HG03064 (cell line): ENCODE measurements at regions not wholly inside any gene's neighbourhood (a gene's known extent, or its start where the extent isn't known, plus 50 kb on each side); places are given as distances from the start of the nearest gene placed in this dataset.

ENCODE experiments used
- ATAC-seq: cut with Tn5 transposase; IDR thresholded peaks from one replicate; pipeline ENCODE4 v1.9.1; 2021; ENCODE audit warnings: low read depth; ENCODE audit not compliant: unreplicated experiment

DNA sequence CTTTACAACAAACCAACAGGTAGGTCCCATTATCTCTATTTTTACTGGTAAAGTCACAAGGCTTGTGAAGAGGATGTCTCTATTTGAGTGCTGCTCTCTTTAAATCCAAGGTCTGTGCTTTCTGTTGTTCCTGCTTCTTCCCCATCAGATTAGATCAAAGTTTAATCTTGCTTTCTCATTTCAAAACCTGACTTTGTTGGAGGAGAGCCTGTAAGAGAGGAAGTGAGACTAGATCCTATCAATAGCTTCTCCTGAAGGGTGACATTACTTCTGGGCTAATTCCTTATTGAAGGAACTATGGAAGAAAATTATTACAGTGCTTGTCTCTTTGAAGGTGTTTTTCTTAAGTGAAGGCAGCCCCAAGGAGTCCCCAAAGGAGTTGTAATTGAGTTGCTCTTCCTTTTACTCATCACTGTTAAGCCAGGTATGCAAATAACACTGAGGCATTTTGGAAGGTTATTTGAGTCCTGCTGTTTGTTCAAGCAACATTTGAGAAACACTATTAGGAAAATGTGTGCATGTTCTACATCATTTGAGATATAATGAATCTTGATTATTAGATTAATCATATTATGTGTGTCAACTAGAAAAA is 146.2 kb upstream of the MBL2 start:
- ATAC-seq: no peak

DNA sequence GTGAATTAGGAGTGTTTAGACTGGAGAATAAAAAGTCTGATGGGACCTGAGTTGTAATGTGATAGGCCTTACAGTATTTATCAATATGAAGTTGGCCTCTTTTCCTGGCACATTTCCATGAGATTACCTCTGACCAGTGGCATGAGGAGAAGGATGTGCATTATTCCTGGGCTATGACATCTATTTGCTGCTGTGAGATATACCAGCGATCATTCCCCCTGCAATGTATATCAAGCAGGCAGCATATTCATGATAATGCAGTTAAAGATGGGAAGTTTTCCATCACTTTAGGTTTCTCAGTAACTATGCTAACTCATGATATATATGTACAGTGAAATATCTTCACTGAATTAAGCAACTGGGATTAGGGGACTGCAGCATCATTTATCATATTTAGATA is 142.8 kb upstream of the MBL2 start:
- ATAC-seq: no peak

DNA sequence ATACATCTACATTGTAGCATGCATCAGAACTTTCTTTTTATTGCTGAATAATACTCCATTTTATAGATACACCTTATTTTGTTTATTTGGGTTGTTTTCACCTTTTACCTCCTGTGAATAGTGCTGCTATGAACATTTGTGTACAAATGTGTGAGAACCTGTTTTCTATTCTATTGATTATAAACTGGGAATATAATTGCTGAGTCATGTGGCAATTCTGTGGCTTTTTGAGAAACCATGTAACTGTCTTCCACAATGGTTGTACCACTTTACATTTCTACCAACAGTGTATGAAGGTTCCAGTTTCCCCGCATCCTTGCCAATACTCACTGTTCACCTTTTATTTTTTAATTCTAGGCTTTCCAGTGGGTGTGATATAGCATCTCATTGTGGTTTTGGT is 138.6 kb upstream of the MBL2 start:
- ATAC-seq: no peak

DNA sequence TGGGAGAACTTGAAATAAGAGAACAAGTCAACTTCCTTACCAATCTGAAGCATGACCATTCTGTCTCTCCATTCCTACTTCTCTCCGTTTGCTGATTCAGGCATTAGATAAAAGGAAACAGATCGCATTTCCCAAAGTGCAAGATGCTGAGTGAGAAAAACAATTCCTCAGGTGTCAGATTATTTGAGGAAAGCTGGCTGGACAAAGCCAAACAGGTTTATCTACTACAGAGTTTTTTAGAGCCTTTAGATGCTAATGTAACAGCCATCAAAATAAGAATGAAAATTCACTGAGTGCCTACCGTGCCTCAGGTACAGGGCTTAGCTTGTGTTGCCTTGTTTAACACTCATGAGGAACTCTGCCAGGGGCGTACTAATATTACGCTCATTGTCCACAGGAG is 135.9 kb upstream of the MBL2 start:
- ATAC-seq: no peak

DNA sequence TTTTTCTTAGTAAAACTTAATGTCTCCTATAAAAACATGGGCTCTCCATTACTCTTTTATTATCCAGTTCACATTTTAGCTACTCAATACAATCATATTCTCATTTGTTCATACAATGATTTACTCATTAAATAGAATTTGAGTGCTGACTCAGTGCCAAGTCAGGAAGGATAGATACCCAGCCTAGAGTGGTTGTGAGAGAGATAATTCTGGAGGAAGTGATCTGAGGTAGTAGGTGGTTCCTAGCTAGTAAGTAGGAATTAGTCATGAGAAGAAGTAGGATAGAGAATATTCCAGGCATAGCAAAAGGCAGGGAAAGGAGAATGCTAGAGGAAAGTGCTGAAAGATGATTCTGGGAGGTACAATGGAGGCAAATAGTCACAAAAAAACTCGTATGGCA is 133.5 kb upstream of the MBL2 start:
- ATAC-seq: no peak

DNA sequence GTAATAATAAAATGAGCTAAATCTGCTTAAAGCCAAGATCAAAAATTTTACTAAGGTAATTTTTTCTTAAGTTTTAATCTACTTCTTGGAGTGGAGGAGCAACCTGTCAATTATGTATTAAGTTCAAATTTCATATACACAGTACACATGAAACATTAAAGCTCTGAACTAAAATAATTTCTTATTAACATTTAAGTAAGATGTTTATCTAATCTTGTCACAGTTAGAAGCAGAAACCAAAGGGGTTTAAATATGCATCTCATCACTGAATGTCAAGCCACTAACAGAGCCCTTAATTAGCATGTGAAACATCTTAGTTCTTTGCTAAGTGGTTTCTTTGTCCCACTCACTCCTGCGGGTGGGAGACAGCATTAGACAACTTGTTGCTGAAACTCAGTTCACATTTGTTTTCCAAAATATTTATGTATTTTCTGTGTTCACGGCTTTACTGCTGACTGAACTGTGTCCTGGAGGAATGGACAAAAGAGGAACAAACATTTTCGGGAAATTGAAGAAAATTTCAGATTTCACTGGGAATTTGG is 130.9 kb upstream of the MBL2 start:
- no peak for ATAC-seq

DNA sequence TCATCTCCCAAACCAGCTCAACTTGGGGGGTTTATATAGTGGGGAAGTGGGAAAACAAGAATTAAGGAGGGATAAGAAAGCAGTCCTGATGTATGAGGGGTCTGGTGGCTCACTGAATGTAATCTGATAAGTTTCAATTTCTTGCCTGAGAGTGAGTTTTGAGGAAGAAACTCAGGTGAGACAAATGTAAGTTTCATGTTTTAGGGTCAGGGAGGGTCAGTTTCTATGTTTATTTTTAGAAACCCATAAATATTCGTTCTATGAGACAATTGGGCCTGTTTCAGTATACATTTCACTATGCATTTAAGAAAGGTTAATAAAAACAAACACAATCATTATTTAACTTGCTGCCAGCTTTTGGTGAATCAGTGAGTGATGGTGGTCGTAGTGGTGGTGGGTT is 128.0 kb upstream of the MBL2 start:
- ATAC-seq: peak; percentile 60

DNA sequence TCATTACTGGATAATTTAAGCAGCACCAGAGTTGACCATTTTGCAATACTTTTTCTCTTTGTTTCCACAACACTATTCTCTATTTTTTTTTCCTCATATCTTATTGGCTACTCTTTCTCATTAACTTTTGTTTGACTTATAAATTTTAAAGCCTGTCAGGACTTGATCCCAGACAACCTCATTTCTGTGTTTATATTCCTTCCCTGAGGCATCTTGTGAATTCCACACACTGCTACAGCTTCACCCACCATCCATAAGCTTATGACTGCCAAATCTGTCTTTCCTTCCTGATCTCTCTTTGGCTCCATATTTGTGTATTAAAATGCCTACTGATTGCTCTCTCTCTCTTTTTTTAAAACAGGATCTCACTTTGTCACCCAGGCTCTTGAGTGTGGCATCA is 124.6 kb upstream of the MBL2 start:
- ATAC-seq: no peak

DNA sequence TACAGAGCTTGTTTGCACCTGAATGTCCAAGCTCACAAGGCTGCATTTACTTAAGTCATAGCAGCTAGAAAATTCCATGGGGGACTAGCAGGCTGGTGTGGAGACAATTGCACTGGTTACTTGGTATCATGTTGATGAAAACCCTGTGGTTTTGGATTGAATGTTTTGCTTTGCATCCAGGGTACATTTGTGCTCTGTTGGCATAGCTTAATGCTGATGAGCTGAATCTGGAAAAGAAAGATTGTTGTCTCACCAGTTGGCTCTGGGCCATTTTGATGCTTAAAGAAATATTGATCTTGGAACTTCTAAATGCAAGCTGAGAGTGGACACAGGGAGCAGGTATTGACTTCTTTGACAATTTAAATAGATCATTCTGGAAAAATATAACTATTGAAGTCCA is 122.5 kb upstream of the MBL2 start:
- ATAC-seq: no peak

DNA sequence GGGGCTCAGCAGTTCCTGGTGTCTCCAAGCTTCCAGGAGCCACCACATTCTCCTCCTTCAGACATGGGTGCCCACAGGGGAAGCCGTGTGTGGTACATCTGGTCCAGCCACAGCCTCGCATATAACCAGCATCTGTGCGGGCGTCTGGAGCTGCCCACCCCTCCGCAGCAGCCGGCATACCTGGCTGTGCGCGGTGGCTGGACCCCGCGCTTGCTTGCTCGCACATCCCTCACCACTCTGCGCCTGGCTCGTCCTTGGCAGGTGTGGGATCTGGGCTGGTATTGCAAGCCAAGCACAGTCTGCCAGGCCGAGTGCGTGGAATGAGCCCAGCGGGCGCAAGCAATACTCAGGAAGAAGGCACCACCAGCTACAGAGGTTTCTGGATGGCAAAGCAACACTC is 117.7 kb upstream of the MBL2 start:
- no peak for ATAC-seq

DNA sequence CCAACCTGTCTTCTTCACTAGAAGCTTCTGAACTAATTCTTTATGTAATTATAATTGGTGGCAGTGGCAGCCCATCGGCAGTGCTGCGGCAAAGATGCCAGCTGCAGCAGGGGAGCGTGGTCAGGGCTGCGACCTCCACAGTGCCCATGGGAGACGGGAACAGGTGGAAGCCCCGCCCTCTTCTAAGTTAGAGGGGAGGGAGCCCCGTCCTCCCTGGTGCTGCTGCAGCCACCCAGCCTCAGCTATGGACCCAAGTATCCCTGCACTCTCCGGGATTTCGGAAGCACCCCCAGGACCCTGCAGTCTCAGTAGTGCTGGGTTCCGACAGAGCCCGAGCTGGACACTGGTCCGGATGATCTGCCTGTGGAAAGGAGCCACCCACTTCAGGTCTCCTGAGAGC is 117.0 kb upstream of the MBL2 start:
- no peak for ATAC-seq

DNA sequence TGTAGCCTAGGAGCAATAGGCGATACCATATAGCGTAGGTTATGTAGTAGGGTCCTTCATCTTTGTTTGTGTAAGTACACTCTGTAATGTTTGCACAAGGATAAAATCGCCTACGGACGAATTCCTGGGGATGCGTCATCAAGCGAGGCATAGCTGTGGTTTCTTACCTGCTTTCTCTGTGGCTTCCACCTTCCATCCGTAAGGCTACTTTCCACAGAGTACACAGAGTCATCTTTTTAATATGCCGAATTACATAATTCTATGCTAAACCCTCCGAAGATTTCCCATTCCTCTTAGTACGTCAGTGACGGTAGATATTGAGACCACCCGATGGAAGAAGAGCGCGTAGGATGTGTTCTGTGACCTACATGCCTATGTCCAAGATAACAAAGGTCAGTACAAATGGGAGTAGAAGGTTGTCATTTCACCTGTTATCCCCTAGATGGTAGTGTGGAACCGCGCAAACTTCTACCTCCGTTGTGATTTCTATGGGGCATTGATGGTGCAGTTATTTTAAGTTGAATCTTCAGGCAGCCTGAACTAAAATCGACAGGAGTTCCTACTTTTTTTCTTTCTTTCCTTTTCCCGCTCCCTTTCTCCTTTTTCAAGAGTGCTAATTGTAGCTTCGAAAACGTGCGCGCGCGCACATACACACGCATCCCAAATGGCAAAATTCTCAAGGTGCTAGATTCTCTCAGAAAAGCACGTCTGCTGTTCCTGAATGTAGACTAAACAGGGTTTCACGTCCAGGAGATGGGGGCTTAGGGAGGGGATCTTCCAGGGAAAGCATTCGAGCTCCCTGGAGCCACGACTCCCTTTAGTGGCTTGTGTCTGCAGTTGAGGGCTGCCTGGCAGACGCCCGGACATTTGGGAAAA is 111.7 kb upstream of the MBL2 start:
- peak; percentile 96 for ATAC-seq

DNA sequence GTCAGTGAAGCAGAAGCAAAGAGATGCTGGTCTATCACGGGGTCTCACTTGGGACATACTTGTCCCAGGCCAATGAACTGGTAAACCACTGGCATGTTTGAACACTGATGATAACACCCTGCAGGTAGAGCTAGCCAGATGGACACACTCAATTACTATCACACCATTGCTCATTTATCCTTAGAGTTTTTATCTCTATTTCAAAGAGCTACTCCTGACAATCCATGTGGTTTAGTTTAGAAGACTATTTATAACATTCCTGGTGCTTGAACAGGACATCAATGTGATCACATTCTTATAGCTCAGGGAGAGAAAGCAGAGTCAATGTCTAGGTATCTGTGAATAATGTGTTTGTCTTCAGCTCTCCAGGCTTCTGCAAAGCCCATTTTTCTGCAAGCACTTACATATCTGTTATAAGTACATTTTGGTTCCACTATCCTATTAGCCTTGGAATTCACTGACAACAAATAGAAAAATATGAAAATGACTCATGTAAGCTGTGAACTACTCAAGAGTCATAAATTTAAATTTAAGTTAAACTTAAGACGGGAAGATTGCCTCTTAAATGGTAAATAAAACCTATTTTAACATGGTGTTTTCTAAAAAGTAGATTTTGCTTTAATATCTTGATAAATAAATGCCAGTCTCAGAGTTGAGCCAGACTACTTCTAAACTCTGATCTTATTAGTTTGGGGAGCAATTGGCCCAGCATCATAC is 106.7 kb upstream of the MBL2 start:
- ATAC-seq: no peak

DNA sequence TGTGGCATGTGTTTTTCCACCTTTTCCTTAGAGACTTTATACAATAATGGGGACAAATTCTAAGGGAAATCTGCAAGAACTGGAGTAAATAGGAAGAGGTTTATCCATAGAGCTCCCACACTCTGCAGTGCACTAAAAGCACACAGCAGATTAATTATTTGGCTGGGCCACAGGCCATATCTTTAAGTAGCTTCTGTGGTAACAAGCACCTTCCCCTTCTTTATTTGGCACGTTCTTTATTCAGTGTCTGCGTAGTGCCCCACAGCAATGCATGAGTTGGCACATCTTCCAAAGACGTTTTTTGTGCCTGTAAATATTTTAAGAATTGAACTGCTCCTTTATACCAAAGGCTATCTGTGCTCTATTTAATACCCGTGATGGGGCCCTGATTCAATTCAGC is 104.9 kb upstream of the MBL2 start:
- no peak for ATAC-seq

DNA sequence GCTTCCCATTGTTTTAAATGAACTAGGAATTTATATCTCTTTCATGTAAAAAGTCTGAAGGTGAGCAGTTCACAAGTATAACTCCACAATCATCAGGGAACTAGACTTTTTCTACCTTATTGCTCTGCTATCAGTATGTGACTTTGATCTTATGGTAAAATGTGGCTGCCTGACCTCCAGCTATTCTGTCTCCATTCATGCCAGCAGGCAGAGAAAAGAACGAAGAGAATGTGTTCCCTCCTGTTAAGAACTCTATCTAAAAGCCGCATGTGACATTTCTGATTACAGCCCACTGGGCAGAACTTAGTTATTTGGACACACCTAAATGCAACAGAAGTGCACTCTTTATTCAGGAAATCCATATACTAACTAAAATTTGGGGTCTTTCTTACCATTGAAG is 102.8 kb upstream of the MBL2 start:
- no peak for ATAC-seq

DNA sequence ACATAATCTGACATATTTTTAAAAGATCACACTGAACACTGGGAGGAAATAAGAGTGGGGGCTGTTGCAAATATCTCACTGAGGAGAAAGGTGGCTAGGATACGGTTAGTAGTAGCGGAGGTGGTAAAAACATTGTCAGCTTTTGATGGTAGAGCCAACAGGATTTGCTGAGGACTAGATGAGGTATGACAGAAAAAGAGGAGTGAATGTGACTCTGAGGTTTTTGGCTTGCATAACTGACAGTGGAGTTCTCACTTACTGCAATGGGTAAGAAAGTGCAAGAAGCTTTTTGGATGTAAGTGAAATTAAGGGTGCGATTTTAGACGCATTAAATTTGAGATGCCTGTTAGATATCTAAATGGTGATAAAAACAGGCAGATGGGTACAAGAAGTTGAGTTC is 102.0 kb upstream of the MBL2 start:
- no peak for ATAC-seq

DNA sequence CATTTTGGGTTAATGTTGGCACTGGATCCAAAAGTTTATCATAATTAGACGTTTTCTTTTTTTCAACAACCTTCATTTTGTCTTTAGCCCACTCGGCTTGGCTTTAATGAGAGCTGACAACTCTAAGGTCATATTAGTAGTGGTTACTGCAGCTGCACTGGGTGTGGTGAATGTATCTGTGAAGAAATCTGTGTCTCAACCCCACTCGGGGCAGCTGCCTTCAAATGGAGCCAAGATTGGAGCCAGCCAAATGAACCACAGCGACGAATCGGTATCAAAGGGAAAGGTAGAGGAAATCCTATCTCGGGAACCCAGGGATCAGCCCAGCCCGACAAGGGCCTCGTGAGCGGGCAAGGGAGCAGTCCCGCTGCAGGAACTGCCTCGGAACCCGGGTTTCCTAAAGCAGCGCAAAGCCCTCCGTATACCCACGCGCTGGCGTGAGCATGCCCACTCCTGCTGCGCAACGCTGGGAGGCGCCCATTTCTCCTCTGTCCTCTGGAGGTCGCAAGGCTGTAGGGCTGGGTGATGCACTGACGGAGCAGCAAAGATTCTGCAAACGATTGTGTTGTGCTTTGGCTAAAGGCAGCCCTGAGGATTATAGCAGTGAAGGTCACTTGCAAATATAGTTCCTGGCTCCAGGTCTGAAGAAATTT is 98.7 kb upstream of the MBL2 start:
- ATAC-seq: no peak

DNA sequence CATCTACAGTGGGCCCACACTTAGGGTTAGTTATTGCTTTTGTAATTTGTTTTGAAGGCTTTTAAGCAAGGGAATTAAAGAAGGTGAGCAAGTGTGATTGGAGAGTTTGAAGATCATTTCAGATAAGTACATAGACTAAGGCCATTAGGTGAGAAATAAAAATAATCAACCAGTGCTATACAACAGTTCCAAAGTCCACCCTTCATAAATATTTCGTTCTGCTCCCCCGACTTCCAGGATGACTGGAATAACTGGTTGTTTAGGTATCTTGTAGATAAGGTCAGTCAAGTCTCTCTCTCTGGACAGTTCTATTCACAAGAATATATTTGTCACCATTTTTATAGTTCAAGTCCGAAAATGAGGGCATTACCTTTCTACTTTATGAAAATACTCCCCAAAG is 98.0 kb upstream of the MBL2 start:
- ATAC-seq: no peak

DNA sequence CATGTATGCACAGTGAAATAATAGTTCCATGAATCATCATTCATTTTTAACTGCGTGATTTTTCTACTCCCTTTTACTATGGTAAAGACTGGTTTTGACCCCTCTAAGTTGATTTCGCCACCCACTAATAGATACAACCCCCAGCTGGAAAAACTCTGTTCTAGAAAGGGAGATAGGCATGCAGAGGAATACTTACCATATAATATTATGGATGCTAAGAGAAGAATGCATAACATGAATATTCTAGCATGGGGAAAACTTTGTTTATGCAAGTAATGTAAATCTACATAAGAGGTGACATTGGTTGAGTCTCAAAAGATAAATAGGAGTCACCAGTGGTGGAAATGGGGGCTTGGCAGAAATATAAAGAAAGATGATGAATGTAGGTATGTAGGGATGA is 97.3 kb upstream of the MBL2 start:
- ATAC-seq: no peak

DNA sequence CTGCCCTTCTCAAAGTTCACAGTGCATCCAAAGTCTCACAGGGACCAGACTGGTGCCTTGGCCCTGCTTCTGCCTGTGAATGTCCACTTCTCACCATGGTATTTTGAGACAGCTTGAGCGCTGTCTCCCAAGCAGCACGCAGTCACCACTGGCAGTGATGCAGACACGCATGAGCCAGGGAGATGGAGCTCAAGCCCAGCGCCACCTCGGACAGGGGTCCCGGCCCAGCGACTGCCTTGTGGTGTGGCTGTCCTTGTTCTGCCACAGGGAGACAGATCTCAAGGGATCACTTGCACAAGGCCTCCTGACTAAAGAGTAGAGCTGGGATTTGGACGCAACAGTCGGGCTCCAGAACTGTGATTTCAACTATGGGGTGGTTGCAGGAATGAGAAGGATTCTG is 92.6 kb upstream of the MBL2 start:
- ATAC-seq: no peak
